WTC11 (cell line): ENCODE measurements at regions not wholly inside any gene's neighbourhood (a gene's known extent, or its start where the extent isn't known, plus 50 kb on each side); places are given as distances from the start of the nearest gene placed in this dataset.

ENCODE experiments used
- ATAC-seq: fragments of 200-7000 bp; cut with Tn5 transposase; 2 replicates; pipeline ENCODE4 v1.10.0; 2021; ENCODE audit warnings: mild to moderate bottlenecking, moderate library complexity
- CTCF ChIA-PET: fragments of 300-600 bp; sonication (Branson Sonifier 250); formaldehyde crosslinking; loops from one replicate; lab custom pipeline; 2021; ENCODE audit warnings: antibody characterized with exemption; lab: Charles Lee
- POLR2A ChIA-PET: fragments of 350-600 bp; sonication (Branson Sonifier 250); formaldehyde crosslinking; loops from one replicate; lab custom pipeline; 2021; ENCODE audit warnings: antibody characterized with exemption; lab: Charles Lee
- DNase-seq: peaks from one replicate; pipeline ENCODE4 v3.0.0; 2021; ENCODE audit warnings: low spot score
- H3K27ac Mint-ChIP-seq: 2 replicates; pipeline ENCODE4 v1.8.0; 2021; ENCODE audit warnings: mixed read lengths
- H3K27me3 Mint-ChIP-seq: 2 replicates; pipeline ENCODE4 v1.8.0; 2021; ENCODE audit warnings: low read depth, mild to moderate bottlenecking, moderate library complexity, mixed read lengths
- H3K36me3 Mint-ChIP-seq: 2 replicates; pipeline ENCODE4 v1.8.0; 2021; ENCODE audit warnings: mixed read lengths
- H3K4me1 Mint-ChIP-seq: 2 replicates; pipeline ENCODE4 v1.8.0; 2022; ENCODE audit warnings: mixed read lengths
- H3K4me3 Mint-ChIP-seq: 2 replicates; pipeline ENCODE4 v1.8.0; 2021; ENCODE audit warnings: mild to moderate bottlenecking, moderate library complexity, mixed read lengths
- H3K9me3 Mint-ChIP-seq: 2 replicates; pipeline ENCODE4 v1.8.0; 2021; ENCODE audit warnings: mixed read lengths
- CREM ChIP-seq: sonication (generic); formaldehyde crosslinking; IDR thresholded peaks from 2 replicates; pipeline ENCODE4 v1.8.1; 2022; ENCODE audit warnings: mild to moderate bottlenecking, missing genetic modification reagents, moderate library complexity
- FOXK1 ChIP-seq: sonication (generic); formaldehyde crosslinking; IDR thresholded peaks from 2 replicates; pipeline ENCODE4 v1.8.0; 2022; ENCODE audit warnings: mild to moderate bottlenecking, moderate library complexity, missing genetic modification reagents
- FOXP1 ChIP-seq: sonication (generic); formaldehyde crosslinking; IDR thresholded peaks from 2 replicates; pipeline ENCODE4 v1.8.0; 2022; ENCODE audit warnings: missing genetic modification reagents, mild to moderate bottlenecking, moderate library complexity, borderline replicate concordance
- GTF2I ChIP-seq: fragments of 250-450 bp; sonication (Bioruptor Pico); conservative IDR thresholded peaks from 2 replicates; pipeline ENCODE4 v1.4.0; 2021; ENCODE audit warnings: mild to moderate bottlenecking
- NFATC4 ChIP-seq: fragments of 250-450 bp; sonication (Bioruptor Pico); IDR thresholded peaks from 2 replicates; pipeline ENCODE4 v1.9.0; 2021; ENCODE audit warnings: mild to moderate bottlenecking
- NR3C1 ChIP-seq: sonication (generic); formaldehyde crosslinking; conservative IDR thresholded peaks from 2 replicates; pipeline ENCODE4 v1.8.1; 2023; ENCODE audit warnings: low read depth, mild to moderate bottlenecking, missing genetic modification reagents
- OVOL2 ChIP-seq: fragments of 250-450 bp; sonication (Bioruptor Pico); IDR thresholded peaks from 2 replicates; pipeline ENCODE4 v1.9.0; 2021; ENCODE audit warnings: mild to moderate bottlenecking, borderline replicate concordance
- RELA ChIP-seq: sonication (generic); formaldehyde crosslinking; IDR thresholded peaks from 2 replicates; pipeline ENCODE4 v1.8.1; 2022; ENCODE audit warnings: missing genetic modification reagents, mild to moderate bottlenecking, borderline replicate concordance
- TEAD1 ChIP-seq: sonication (generic); formaldehyde crosslinking; IDR thresholded peaks from 2 replicates; pipeline ENCODE4 v1.8.0; 2022; ENCODE audit warnings: mild to moderate bottlenecking, missing genetic modification reagents
- ZNF121 ChIP-seq: sonication (generic); formaldehyde crosslinking; IDR thresholded peaks from 2 replicates; pipeline ENCODE4 v1.8.0; 2023; ENCODE audit warnings: missing genetic modification reagents
- ZNF219 ChIP-seq: sonication (generic); formaldehyde crosslinking; IDR thresholded peaks from 2 replicates; pipeline ENCODE4 v1.8.0; 2023; ENCODE audit warnings: missing genetic modification reagents, mild to moderate bottlenecking, borderline replicate concordance
- ZNF232 ChIP-seq: sonication (generic); formaldehyde crosslinking; IDR thresholded peaks from 2 replicates; pipeline ENCODE4 v1.8.0; 2022; ENCODE audit warnings: mild to moderate bottlenecking, missing genetic modification reagents
- ZNF416 ChIP-seq: fragments of 250-450 bp; sonication (Bioruptor Pico); IDR thresholded peaks from 2 replicates; pipeline ENCODE4 v1.9.0; 2021; ENCODE audit warnings: mild to moderate bottlenecking, inconsistent platforms
- TF ChIP-seq, protein P1 (sequence below): sonication (generic); formaldehyde crosslinking; IDR thresholded peaks from 2 replicates; pipeline ENCODE4 v1.8.1; 2022; ENCODE audit warnings: low read depth, missing genetic modification reagents, borderline replicate concordance
- TF ChIP-seq, protein P2 (sequence below): sonication (generic); formaldehyde crosslinking; IDR thresholded peaks from 2 replicates; pipeline ENCODE4 v1.8.0; 2022; ENCODE audit warnings: missing genetic modification reagents
- TF ChIP-seq, protein P3 (sequence below): fragments of 250-450 bp; sonication (Bioruptor Pico); IDR thresholded peaks from 2 replicates; pipeline ENCODE4 v1.8.0; 2021; ENCODE audit warnings: mild to moderate bottlenecking
- TF ChIP-seq, protein P4 (sequence below): fragments of 250-450 bp; sonication (Bioruptor Pico); IDR thresholded peaks from 2 replicates; pipeline ENCODE4 v1.9.0; 2021; ENCODE audit warnings: mild to moderate bottlenecking
- TF ChIP-seq, protein P5 (sequence below): fragments of 200-600 bp; IDR thresholded peaks from 2 replicates; pipeline ENCODE4 v1.8.0; 2022; ENCODE audit warnings: antibody characterized with exemption
- TF ChIP-seq, protein P6 (sequence below): sonication (generic); formaldehyde crosslinking; IDR thresholded peaks from 2 replicates; pipeline ENCODE4 v1.8.0; 2023; ENCODE audit warnings: missing genetic modification reagents

DNA sequence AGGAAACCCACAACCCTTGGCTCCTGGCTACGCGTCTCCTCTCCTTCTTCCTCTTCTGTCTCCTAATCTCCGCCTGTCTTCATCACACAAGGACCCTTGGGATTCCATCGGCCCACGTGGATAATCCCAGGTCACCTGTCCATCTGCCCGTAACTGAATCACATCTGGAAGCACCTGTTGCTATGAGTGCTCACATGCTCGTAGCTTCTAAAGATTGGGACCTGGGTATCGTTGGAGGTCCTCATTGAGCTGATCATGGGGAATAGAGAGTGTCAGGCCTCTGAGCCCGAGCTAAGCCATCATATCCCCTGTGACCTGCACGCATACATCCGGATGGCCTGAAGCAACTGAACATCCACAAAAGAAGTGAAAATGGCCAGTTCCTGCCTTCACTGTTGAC is 175.4 kb downstream of the SHOX start (continued):
- TF ChIP-seq, protein P1, sequence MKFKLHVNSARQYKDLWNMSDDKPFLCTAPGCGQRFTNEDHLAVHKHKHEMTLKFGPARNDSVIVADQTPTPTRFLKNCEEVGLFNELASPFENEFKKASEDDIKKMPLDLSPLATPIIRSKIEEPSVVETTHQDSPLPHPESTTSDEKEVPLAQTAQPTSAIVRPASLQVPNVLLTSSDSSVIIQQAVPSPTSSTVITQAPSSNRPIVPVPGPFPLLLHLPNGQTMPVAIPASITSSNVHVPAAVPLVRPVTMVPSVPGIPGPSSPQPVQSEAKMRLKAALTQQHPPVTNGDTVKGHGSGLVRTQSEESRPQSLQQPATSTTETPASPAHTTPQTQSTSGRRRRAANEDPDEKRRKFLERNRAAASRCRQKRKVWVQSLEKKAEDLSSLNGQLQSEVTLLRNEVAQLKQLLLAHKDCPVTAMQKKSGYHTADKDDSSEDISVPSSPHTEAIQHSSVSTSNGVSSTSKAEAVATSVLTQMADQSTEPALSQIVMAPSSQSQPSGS = no peak
- TF ChIP-seq, protein P2, sequence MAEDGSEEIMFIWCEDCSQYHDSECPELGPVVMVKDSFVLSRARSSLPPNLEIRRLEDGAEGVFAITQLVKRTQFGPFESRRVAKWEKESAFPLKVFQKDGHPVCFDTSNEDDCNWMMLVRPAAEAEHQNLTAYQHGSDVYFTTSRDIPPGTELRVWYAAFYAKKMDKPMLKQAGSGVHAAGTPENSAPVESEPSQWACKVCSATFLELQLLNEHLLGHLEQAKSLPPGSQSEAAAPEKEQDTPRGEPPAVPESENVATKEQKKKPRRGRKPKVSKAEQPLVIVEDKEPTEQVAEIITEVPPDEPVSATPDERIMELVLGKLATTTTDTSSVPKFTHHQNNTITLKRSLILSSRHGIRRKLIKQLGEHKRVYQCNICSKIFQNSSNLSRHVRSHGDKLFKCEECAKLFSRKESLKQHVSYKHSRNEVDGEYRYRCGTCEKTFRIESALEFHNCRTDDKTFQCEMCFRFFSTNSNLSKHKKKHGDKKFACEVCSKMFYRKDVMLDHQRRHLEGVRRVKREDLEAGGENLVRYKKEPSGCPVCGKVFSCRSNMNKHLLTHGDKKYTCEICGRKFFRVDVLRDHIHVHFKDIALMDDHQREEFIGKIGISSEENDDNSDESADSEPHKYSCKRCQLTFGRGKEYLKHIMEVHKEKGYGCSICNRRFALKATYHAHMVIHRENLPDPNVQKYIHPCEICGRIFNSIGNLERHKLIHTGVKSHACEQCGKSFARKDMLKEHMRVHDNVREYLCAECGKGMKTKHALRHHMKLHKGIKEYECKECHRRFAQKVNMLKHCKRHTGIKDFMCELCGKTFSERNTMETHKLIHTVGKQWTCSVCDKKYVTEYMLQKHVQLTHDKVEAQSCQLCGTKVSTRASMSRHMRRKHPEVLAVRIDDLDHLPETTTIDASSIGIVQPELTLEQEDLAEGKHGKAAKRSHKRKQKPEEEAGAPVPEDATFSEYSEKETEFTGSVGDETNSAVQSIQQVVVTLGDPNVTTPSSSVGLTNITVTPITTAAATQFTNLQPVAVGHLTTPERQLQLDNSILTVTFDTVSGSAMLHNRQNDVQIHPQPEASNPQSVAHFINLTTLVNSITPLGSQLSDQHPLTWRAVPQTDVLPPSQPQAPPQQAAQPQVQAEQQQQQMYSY (CRISPR knock-in tag) = no peak
- TF ChIP-seq RELA (no peak), GTF2I (CRISPR knock-in tag) (no peak), ZNF416 (CRISPR knock-in tag) (no peak), ZNF232 (CRISPR knock-in tag) (no peak), CREM (no peak), FOXP1 (no peak), NR3C1 (CRISPR knock-in tag) (no peak), FOXK1 (CRISPR knock-in tag) (no peak)
- TF ChIP-seq, protein P3, sequence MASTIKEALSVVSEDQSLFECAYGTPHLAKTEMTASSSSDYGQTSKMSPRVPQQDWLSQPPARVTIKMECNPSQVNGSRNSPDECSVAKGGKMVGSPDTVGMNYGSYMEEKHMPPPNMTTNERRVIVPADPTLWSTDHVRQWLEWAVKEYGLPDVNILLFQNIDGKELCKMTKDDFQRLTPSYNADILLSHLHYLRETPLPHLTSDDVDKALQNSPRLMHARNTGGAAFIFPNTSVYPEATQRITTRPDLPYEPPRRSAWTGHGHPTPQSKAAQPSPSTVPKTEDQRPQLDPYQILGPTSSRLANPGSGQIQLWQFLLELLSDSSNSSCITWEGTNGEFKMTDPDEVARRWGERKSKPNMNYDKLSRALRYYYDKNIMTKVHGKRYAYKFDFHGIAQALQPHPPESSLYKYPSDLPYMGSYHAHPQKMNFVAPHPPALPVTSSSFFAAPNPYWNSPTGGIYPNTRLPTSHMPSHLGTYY (CRISPR knock-in tag) = no peak

DNA sequence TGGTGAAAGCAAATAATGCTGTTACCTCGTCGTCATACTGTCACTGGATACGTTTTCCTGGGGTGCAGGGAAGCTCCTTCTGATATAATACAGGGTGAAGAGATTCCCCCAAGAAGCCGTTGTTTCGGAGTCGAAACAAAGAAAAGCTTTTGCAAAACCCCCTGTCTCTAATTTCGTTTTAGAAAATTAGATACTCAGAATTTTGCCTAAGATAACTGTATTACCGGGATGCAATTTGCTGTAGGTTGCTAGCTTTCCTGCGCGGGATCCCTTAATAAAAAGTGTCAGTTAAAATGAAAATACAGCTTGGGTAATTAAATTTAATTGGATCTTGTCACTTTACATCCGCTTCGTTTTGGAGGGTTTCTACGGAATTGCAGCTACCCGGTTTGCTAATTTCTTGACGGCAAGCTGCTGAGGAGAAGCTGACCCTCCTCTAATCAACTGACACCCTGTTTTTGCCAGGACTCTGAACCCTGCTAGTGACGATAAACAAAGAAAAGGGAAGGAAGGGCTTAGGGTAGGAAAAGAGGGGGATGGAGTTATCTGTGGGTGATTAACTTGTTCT is 174.6 kb downstream of the SHOX start:
- ATAC-seq (peak; percentile 46; the same call in 1 of the 2 replicates), DNase-seq (no peak)
- H3K4me1 Mint-ChIP-seq = peaks cover 15% of the 10 kb centered on the region
- no peaks in the 10 kb centered on the region for H3K36me3 Mint-ChIP-seq
- TF ChIP-seq, protein P4, sequence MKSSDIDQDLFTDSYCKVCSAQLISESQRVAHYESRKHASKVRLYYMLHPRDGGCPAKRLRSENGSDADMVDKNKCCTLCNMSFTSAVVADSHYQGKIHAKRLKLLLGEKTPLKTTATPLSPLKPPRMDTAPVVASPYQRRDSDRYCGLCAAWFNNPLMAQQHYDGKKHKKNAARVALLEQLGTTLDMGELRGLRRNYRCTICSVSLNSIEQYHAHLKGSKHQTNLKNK = no peak
- no peak for TF ChIP-seq ZNF121 (CRISPR knock-in tag)
- no peak for TF ChIP-seq TEAD1 (CRISPR knock-in tag)
- no peak for TF ChIP-seq OVOL2 (CRISPR knock-in tag)
- TF ChIP-seq, protein P5, sequence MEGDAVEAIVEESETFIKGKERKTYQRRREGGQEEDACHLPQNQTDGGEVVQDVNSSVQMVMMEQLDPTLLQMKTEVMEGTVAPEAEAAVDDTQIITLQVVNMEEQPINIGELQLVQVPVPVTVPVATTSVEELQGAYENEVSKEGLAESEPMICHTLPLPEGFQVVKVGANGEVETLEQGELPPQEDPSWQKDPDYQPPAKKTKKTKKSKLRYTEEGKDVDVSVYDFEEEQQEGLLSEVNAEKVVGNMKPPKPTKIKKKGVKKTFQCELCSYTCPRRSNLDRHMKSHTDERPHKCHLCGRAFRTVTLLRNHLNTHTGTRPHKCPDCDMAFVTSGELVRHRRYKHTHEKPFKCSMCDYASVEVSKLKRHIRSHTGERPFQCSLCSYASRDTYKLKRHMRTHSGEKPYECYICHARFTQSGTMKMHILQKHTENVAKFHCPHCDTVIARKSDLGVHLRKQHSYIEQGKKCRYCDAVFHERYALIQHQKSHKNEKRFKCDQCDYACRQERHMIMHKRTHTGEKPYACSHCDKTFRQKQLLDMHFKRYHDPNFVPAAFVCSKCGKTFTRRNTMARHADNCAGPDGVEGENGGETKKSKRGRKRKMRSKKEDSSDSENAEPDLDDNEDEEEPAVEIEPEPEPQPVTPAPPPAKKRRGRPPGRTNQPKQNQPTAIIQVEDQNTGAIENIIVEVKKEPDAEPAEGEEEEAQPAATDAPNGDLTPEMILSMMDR = no peak
- no peak for TF ChIP-seq FOXK1 (CRISPR knock-in tag)
- TF ChIP-seq, protein P6, sequence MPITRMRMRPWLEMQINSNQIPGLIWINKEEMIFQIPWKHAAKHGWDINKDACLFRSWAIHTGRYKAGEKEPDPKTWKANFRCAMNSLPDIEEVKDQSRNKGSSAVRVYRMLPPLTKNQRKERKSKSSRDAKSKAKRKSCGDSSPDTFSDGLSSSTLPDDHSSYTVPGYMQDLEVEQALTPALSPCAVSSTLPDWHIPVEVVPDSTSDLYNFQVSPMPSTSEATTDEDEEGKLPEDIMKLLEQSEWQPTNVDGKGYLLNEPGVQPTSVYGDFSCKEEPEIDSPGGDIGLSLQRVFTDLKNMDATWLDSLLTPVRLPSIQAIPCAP (CRISPR knock-in tag) = no peak
- TF ChIP-seq ZNF219 (CRISPR knock-in tag) = no peak
- no peak for TF ChIP-seq NFATC4 (CRISPR knock-in tag)
- H3K9me3 Mint-ChIP-seq = peaks cover 11% of the 10 kb centered on the region
- no peak overlapping the region for H3K27ac Mint-ChIP-seq
- peaks cover 6% of the 10 kb centered on the region for H3K27me3 Mint-ChIP-seq
- CTCF ChIA-PET = no interaction called here
- H3K4me3 Mint-ChIP-seq = peak overlapping the region; percentile 26; the same call in 1 of the 2 replicates
- POLR2A ChIA-PET = no interaction called here
